GM23338 (cell line): ENCODE measurements at regions not wholly inside any gene's neighbourhood (a gene's known extent, or its start where the extent isn't known, plus 50 kb on each side); places are given as distances from the start of the nearest gene placed in this dataset.

Source experiments
- ATAC-seq: fragments of 200-7000 bp; cut with Tn5 transposase; 3 replicates; pipeline ENCODE4 v1.9.1; 2020
- DNase-seq: peaks from one replicate; pipeline ENCODE4 v3.0.0-alpha.2; 2015; ENCODE audit warnings: low spot score
- H2AFZ ChIP-seq: fragments of 200-600 bp; sonication (generic); 2 replicates; pipeline ENCODE4 v1.8.0; 2016; ENCODE audit warnings: antibody characterized with exemption, mild to moderate bottlenecking, moderate library complexity
- H3F3A ChIP-seq: fragments of 200-600 bp; sonication (generic); replicated peaks from 2 replicates; pipeline ENCODE4 v1.8.0; 2017; ENCODE audit warnings: antibody characterized with exemption, mixed run types, low read depth
- H3K27ac ChIP-seq: fragments of 200-600 bp; sonication (generic); 2 replicates; pipeline ENCODE4 v1.6.1; 2016; ENCODE audit warnings: low read depth
- H3K27me3 ChIP-seq: fragments of 200-600 bp; sonication (generic); 2 replicates; pipeline ENCODE4 v1.8.0; 2016; ENCODE audit warnings: mild to moderate bottlenecking, mixed run types, moderate library complexity; ENCODE audit not compliant: insufficient read depth
- H3K36me3 ChIP-seq: fragments of 200-600 bp; sonication (generic); 2 replicates; pipeline ENCODE4 v1.8.0; 2016; ENCODE audit warnings: mild to moderate bottlenecking; ENCODE audit not compliant: insufficient read depth
- H3K4me1 ChIP-seq: fragments of 200-600 bp; sonication (generic); 2 replicates; pipeline ENCODE4 v1.8.0; 2016; ENCODE audit warnings: mild to moderate bottlenecking, moderate library complexity; ENCODE audit not compliant: insufficient read depth
- H3K4me2 ChIP-seq: fragments of 200-600 bp; sonication (generic); 2 replicates; pipeline ENCODE4 v1.7.1; 2017; ENCODE audit warnings: mixed run types
- H3K4me3 ChIP-seq: fragments of 200-600 bp; sonication (generic); 2 replicates; pipeline ENCODE4 v1.6.1; 2016; ENCODE audit warnings: mixed run types
- H3K79me2 ChIP-seq: fragments of 200-600 bp; sonication (generic); replicated peaks from 2 replicates; pipeline ENCODE4 v1.8.0; 2017; ENCODE audit warnings: mild to moderate bottlenecking; ENCODE audit not compliant: insufficient read depth
- H3K9me2 ChIP-seq: fragments of 200-600 bp; sonication (generic); 2 replicates; pipeline ENCODE4 v1.8.0; 2017; ENCODE audit not compliant: insufficient read depth
- H4K20me1 ChIP-seq: fragments of 200-600 bp; sonication (generic); replicated peaks from 2 replicates; pipeline ENCODE4 v1.8.0; 2017; ENCODE audit warnings: mild to moderate bottlenecking; ENCODE audit not compliant: insufficient read depth
- H3K27ac Mint-ChIP-seq: 2 replicates; pipeline ENCODE4 v1.8.0; 2020; ENCODE audit warnings: inconsistent platforms, mild to moderate bottlenecking, moderate library complexity, mixed read lengths
- H3K27me3 Mint-ChIP-seq: 3 replicates; pipeline ENCODE4 v1.8.0; 2022; ENCODE audit warnings: low read depth, mild to moderate bottlenecking, moderate library complexity, mixed read lengths, inconsistent platforms; ENCODE audit not compliant: insufficient read depth, poor library complexity
- H3K36me3 Mint-ChIP-seq: 3 replicates; pipeline ENCODE4 v1.8.0; 2021; ENCODE audit warnings: low read depth, mild to moderate bottlenecking, inconsistent platforms, moderate library complexity, mixed read lengths
- H3K4me1 Mint-ChIP-seq: 3 replicates; pipeline ENCODE4 v1.8.0; 2020; ENCODE audit warnings: mild to moderate bottlenecking, inconsistent platforms, mixed read lengths
- H3K4me3 Mint-ChIP-seq: 3 replicates; pipeline ENCODE4 v1.8.0; 2021; ENCODE audit warnings: moderate library complexity, mild to moderate bottlenecking, inconsistent platforms, mixed read lengths
- H3K9me3 Mint-ChIP-seq: 3 replicates; pipeline ENCODE4 v1.8.0; 2020; ENCODE audit warnings: moderate library complexity, mild to moderate bottlenecking, inconsistent platforms, mixed read lengths
- CREB1 ChIP-seq: fragments of 250-450 bp; sonication (Bioruptor Pico); IDR thresholded peaks from 2 replicates; pipeline ENCODE4 v1.5.0; 2020; ENCODE audit warnings: low read depth, mild to moderate bottlenecking, moderate library complexity
- ZNF462 ChIP-seq: fragments of 250-450 bp; sonication (Bioruptor Pico); IDR thresholded peaks from 2 replicates; pipeline ENCODE4 v1.5.0; 2020; ENCODE audit warnings: mild to moderate bottlenecking, moderate library complexity
- TF ChIP-seq, protein P1 (sequence below): IDR thresholded peaks from one replicate; pipeline ENCODE4 v1.6.1; 2018; ENCODE audit warnings: antibody characterized with exemption; ENCODE audit not compliant: unreplicated experiment
- TF ChIP-seq, protein P2 (sequence below): IDR thresholded peaks from 2 replicates; pipeline ENCODE4 v1.6.1; 2016; ENCODE audit warnings: antibody characterized with exemption

DNA sequence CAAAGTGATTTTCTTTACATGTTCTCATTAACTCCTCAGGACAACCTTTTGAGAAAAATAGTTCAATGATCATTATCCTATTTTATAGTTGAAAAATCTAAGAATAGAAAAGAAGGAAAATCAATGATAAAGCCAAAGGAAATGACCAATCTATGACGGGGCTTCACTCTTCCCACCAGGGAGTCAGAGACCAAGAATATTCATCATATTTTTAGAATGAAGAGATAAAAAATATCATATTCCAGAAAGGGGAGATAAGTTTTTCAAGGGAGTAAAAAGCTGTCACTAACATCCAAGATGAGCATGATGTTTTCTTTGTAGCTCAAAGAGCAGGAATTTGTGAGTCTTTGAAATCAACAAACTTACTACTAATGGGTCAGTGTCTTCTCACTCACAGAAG, 71.5 kb upstream of the LPP start (continued):
- no peak for TF ChIP-seq ZNF462

DNA sequence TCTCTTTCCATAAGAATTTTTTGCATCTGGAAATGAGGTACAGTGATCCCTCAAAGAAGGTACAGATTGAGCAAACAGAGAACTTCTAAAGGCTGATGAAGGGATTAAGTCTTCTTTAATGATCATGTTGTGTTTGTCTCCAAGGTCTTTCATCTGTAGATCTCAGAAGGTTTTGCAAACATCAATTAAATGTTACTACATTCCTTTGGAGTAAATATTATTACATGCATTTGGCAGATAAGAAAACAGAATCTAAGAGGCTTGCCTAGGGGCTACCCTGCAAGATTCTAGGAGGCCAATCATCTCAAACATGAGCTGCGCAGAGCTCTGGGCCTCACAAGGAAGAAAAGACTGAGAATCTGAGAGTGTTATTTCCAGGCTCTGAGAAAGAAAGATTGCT, 70.9 kb upstream of the LPP start:
- H3K79me2 ChIP-seq, result no peaks in the 10 kb centered on the region
- H4K20me1 ChIP-seq, result no peaks in the 10 kb centered on the region
- no peak overlapping the region for H3K4me2 ChIP-seq
- no peaks in the 10 kb centered on the region for H3K4me1 ChIP-seq
- 0 out of 2 replicates have a peak, but pooled peaks cover 4% of the 10 kb centered on the region for H3K9me2 ChIP-seq
- no peak overlapping the region for H3K4me3 Mint-ChIP-seq
- no peak overlapping the region for H3K27ac Mint-ChIP-seq
- H3K9me3 Mint-ChIP-seq, result peaks cover 9% of the 10 kb centered on the region; the same call in 2 of the 3 replicates
- no peaks in the 10 kb centered on the region for H3K27me3 Mint-ChIP-seq
- H3K4me1 Mint-ChIP-seq, result peaks cover 15% of the 10 kb centered on the region; the same call in 2 of the 3 replicates
- H3F3A ChIP-seq, result no peaks in the 10 kb centered on the region
- no peak overlapping the region for H3K27ac ChIP-seq
- no peaks in the 10 kb centered on the region for H3K36me3 Mint-ChIP-seq
- DNase-seq (no peak), ATAC-seq (no peak)
- TF ChIP-seq, protein P1, sequence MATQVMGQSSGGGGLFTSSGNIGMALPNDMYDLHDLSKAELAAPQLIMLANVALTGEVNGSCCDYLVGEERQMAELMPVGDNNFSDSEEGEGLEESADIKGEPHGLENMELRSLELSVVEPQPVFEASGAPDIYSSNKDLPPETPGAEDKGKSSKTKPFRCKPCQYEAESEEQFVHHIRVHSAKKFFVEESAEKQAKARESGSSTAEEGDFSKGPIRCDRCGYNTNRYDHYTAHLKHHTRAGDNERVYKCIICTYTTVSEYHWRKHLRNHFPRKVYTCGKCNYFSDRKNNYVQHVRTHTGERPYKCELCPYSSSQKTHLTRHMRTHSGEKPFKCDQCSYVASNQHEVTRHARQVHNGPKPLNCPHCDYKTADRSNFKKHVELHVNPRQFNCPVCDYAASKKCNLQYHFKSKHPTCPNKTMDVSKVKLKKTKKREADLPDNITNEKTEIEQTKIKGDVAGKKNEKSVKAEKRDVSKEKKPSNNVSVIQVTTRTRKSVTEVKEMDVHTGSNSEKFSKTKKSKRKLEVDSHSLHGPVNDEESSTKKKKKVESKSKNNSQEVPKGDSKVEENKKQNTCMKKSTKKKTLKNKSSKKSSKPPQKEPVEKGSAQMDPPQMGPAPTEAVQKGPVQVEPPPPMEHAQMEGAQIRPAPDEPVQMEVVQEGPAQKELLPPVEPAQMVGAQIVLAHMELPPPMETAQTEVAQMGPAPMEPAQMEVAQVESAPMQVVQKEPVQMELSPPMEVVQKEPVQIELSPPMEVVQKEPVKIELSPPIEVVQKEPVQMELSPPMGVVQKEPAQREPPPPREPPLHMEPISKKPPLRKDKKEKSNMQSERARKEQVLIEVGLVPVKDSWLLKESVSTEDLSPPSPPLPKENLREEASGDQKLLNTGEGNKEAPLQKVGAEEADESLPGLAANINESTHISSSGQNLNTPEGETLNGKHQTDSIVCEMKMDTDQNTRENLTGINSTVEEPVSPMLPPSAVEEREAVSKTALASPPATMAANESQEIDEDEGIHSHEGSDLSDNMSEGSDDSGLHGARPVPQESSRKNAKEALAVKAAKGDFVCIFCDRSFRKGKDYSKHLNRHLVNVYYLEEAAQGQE, result no peak
- TF ChIP-seq, protein P2, sequence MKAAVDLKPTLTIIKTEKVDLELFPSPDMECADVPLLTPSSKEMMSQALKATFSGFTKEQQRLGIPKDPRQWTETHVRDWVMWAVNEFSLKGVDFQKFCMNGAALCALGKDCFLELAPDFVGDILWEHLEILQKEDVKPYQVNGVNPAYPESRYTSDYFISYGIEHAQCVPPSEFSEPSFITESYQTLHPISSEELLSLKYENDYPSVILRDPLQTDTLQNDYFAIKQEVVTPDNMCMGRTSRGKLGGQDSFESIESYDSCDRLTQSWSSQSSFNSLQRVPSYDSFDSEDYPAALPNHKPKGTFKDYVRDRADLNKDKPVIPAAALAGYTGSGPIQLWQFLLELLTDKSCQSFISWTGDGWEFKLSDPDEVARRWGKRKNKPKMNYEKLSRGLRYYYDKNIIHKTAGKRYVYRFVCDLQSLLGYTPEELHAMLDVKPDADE, result no peak
- TF ChIP-seq CREB1 (CRISPR knock-in tag), result no peak
- H3K4me3 ChIP-seq, result no peak overlapping the region
- no peaks in the 10 kb centered on the region for H3K36me3 ChIP-seq
- no peak overlapping the region for H2AFZ ChIP-seq
- no peaks in the 10 kb centered on the region for H3K27me3 ChIP-seq
